K562 (cell line): ENCODE measurements at regions not wholly inside any gene's neighbourhood (a gene's known extent, or its start where the extent isn't known, plus 50 kb on each side); places are given as distances from the start of the nearest gene placed in this dataset.

Experiments
- ETV6 ChIP-seq, 3 experiments: fragments of 150-350 bp in 1 of 3; sonication (generic) in 1 of 3; formaldehyde crosslinking in 1 of 3; IDR thresholded peaks; 2 replicates each; pipeline versions ENCODE4 v1.6.1 to v1.8.0; 2014 to 2022; ENCODE audit warnings: borderline replicate concordance in 2 of 3, low read depth in 2 of 3, antibody characterized with exemption in 1 of 3, low read length in 1 of 3, mild to moderate bottlenecking in 1 of 3, missing genetic modification reagents in 1 of 3
- HMGN3 ChIP-seq: IDR thresholded peaks from 2 replicates; pipeline ENCODE4 v1.6.1; 2011; ENCODE audit warnings: borderline replicate concordance, low read depth, mild to moderate bottlenecking, mixed read lengths, low read length; ENCODE audit not compliant: insufficient read length; ENCODE audit errors: extremely low read depth
- IFI16 ChIP-seq: fragments of 250-450 bp; sonication (Bioruptor Pico); IDR thresholded peaks from 2 replicates; pipeline ENCODE4 v2.1.2; 2022; ENCODE audit warnings: mild to moderate bottlenecking, inconsistent platforms
- MBD2 ChIP-seq: sonication (generic); IDR thresholded peaks from 2 replicates; pipeline ENCODE4 v1.6.1; 2016; ENCODE audit warnings: low read depth, borderline replicate concordance
- SMARCE1 ChIP-seq: fragments of 450-650 bp; IDR thresholded peaks from 2 replicates; pipeline ENCODE4 v1.7.1; 2016; ENCODE audit warnings: mild to moderate bottlenecking
- ZNF778 ChIP-seq: fragments of 450-650 bp; formaldehyde crosslinking; IDR thresholded peaks from 2 replicates; pipeline ENCODE4 v1.4.0; 2020; ENCODE audit warnings: mild to moderate bottlenecking, moderate library complexity
- TF ChIP-seq, protein P1 (sequence below), 2 experiments: fragments of 450-650 bp in 1 of 2; sonication (generic) in 1 of 2; formaldehyde crosslinking in 1 of 2; IDR thresholded peaks; 2 replicates each; pipeline versions ENCODE4 v1.7.1 to v1.9.0; 2016 to 2022; ENCODE audit warnings: inconsistent platforms in 1 of 2, mild to moderate bottlenecking in 1 of 2, missing genetic modification reagents in 1 of 2
- TF ChIP-seq, protein P2 (sequence below): fragments of 450-650 bp; formaldehyde crosslinking; IDR thresholded peaks from 2 replicates; pipeline ENCODE4 v1.4.0; 2022; ENCODE audit warnings: missing genetic modification characterization
- TF ChIP-seq, protein P3 (sequence below): fragments of 250-450 bp; sonication (Bioruptor Pico); IDR thresholded peaks from 2 replicates; pipeline ENCODE4 v1.8.0; 2021; ENCODE audit warnings: mild to moderate bottlenecking, moderate library complexity
- TF ChIP-seq, protein P4 (sequence below), 3 experiments: fragments of 200-800 bp in 1 of 3; sonication (Bioruptor generic) in 1 of 3; sonication (generic) in 1 of 3; formaldehyde crosslinking in 1 of 3; IDR thresholded peaks; 2 replicates each; pipeline versions ENCODE4 v1.6.1 to v1.8.0; 2016 to 2022; ENCODE audit warnings: mild to moderate bottlenecking in 2 of 3, missing compliant biosample characterization in 2 of 3, missing genetic modification characterization in 2 of 3, missing genetic modification reagents in 1 of 3

DNA sequence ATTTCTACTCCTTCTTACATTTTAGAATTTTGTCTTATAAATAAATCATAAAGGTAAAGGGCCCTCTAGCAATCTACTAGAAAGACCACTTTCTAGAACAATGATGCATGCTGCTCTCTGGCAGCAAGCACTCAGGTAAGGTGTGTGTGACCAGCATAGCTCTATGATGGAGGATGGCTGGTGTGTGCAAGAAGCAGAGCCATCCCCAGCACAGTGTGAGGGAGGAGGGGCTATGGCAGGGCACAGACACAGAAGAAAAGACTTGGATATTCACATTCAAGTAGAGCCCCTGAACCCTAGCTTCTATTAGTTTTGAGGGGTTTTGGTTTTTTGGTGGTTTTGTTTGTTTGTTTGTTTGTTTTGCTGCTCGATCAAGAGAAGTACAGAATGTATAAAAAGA is 277.1 kb upstream of the CCDC54 start (continued):
- TF ChIP-seq, protein P1, sequence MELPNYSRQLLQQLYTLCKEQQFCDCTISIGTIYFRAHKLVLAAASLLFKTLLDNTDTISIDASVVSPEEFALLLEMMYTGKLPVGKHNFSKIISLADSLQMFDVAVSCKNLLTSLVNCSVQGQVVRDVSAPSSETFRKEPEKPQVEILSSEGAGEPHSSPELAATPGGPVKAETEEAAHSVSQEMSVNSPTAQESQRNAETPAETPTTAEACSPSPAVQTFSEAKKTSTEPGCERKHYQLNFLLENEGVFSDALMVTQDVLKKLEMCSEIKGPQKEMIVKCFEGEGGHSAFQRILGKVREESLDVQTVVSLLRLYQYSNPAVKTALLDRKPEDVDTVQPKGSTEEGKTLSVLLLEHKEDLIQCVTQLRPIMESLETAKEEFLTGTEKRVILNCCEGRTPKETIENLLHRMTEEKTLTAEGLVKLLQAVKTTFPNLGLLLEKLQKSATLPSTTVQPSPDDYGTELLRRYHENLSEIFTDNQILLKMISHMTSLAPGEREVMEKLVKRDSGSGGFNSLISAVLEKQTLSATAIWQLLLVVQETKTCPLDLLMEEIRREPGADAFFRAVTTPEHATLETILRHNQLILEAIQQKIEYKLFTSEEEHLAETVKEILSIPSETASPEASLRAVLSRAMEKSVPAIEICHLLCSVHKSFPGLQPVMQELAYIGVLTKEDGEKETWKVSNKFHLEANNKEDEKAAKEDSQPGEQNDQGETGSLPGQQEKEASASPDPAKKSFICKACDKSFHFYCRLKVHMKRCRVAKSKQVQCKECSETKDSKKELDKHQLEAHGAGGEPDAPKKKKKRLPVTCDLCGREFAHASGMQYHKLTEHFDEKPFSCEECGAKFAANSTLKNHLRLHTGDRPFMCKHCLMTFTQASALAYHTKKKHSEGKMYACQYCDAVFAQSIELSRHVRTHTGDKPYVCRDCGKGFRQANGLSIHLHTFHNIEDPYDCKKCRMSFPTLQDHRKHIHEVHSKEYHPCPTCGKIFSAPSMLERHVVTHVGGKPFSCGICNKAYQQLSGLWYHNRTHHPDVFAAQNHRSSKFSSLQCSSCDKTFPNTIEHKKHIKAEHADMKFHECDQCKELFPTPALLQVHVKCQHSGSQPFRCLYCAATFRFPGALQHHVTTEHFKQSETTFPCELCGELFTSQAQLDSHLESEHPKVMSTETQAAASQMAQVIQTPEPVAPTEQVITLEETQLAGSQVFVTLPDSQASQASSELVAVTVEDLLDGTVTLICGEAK (IDR thresholded peaks at IDR 0.05), result no peak
- TF ChIP-seq, protein P1 (CRISPR knock-in tag; IDR thresholded peaks at IDR 0.05), result no peak
- TF ChIP-seq ETV6 (IDR thresholded peaks at IDR 0.05; ENCODE audit: borderline replicate concordance in 1 of 2, low read depth in 2 of 2, low read length in 1 of 2) (no peak), ETV6 (CRISPR knock-in tag; IDR thresholded peaks at IDR 0.05; ENCODE audit: borderline replicate concordance) (no peak), MBD2 (no peak), HMGN3 (no peak), ZNF778 (no peak), IFI16 (CRISPR knock-in tag) (no peak), SMARCE1 (no peak)
- TF ChIP-seq, protein P2, sequence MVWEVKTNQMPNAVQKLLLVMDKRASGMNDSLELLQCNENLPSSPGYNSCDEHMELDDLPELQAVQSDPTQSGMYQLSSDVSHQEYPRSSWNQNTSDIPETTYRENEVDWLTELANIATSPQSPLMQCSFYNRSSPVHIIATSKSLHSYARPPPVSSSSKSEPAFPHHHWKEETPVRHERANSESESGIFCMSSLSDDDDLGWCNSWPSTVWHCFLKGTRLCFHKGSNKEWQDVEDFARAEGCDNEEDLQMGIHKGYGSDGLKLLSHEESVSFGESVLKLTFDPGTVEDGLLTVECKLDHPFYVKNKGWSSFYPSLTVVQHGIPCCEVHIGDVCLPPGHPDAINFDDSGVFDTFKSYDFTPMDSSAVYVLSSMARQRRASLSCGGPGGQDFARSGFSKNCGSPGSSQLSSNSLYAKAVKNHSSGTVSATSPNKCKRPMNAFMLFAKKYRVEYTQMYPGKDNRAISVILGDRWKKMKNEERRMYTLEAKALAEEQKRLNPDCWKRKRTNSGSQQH (CRISPR knock-in tag), result no peak
- TF ChIP-seq, protein P3, sequence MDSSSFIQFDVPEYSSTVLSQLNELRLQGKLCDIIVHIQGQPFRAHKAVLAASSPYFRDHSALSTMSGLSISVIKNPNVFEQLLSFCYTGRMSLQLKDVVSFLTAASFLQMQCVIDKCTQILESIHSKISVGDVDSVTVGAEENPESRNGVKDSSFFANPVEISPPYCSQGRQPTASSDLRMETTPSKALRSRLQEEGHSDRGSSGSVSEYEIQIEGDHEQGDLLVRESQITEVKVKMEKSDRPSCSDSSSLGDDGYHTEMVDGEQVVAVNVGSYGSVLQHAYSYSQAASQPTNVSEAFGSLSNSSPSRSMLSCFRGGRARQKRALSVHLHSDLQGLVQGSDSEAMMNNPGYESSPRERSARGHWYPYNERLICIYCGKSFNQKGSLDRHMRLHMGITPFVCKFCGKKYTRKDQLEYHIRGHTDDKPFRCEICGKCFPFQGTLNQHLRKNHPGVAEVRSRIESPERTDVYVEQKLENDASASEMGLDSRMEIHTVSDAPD, result no peak
- TF ChIP-seq, protein P4, sequence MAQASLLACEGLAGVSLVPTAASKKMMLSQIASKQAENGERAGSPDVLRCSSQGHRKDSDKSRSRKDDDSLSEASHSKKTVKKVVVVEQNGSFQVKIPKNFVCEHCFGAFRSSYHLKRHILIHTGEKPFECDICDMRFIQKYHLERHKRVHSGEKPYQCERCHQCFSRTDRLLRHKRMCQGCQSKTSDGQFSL (CRISPR knock-in tag; IDR thresholded peaks at IDR 0.05), result no peak
- TF ChIP-seq, protein P4 (tag; IDR thresholded peaks at IDR 0.05), result no peak
